ENCODE measurements at regions not wholly inside any gene's neighbourhood (a gene's known extent, or its start where the extent isn't known, plus 50 kb on each side); places are given as distances from the start of the nearest gene placed in this dataset.

DNA sequence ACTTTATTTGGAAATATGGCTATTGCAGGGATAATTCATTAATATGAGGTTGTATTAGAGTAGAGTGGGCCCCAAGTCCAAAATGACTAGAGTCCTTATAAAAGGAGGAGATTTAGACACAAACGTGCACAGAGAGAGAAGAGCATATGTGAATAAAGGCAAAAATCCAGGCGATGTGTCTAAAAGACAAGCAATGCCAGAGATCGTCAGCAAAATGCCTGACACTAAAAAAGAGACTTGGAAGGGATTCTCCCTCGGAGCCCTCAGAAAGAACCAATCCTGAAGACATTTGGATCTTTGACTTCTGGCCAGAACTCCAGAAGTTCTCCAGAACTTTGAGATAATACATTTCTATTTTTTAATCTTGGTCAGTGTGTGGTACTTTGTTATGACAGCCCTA, 472.1 kb downstream of the NLGN4X start:
- H3K4me3 ChIP-seq (ENCODE audit: low read depth, low read length) = no peak overlapping the region
- POLR2A ChIA-PET = no interaction called here
- no peak for DNase-seq (ENCODE audit: low read depth, low spot score)
- TF ChIP-seq, protein P1, sequence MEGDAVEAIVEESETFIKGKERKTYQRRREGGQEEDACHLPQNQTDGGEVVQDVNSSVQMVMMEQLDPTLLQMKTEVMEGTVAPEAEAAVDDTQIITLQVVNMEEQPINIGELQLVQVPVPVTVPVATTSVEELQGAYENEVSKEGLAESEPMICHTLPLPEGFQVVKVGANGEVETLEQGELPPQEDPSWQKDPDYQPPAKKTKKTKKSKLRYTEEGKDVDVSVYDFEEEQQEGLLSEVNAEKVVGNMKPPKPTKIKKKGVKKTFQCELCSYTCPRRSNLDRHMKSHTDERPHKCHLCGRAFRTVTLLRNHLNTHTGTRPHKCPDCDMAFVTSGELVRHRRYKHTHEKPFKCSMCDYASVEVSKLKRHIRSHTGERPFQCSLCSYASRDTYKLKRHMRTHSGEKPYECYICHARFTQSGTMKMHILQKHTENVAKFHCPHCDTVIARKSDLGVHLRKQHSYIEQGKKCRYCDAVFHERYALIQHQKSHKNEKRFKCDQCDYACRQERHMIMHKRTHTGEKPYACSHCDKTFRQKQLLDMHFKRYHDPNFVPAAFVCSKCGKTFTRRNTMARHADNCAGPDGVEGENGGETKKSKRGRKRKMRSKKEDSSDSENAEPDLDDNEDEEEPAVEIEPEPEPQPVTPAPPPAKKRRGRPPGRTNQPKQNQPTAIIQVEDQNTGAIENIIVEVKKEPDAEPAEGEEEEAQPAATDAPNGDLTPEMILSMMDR (IDR thresholded peaks at IDR 0.05; ENCODE audit: insufficient read depth, low read length, missing control alignments) = no peak
- CTCF ChIA-PET = no interaction called here

DNA sequence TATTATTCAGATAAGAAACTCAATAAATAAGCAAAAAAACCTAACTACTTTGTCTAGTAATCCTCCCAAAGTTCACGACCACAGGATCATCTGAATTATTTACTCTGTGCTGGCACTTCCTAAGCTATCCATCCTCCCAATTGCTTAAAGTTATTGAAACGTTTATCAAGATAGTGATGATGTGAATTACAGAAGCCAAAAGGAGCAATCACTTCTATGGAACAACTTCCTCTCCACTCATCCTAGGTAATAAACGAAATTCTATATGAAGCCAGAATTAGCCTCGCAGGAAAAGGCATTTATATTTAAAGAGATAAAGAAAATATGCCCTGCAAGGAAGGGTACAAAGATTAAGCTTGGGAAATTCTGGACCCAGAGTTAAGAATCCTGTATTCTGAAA, 475.4 kb downstream of the NLGN4X start:
- CTCF ChIA-PET = no interaction called here
- POLR2A ChIA-PET = no interaction called here

DNA sequence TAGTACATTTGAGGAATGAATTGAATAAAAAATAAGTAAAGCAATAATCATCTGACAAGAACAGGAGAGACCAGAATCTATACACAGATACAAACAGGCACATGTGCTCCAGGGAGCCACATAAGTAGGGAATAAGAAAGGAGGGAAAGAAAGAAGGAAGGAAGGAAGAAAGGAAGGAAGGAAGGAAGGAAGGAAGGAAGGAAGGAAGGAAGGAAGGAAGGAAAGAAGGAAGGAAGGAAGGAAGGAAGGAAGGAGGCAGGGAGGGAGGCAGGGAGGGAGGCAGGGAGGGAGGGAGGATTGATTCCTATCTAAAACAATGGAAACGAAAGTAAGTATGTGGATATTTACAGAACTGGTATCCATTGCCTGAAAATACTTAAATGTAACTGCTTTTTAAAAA, 475.8 kb downstream of the NLGN4X start:
- TF ChIP-seq, protein P1 (IDR thresholded peaks at IDR 0.05; ENCODE audit: insufficient read depth, low read length, missing control alignments) = no peak
- CTCF ChIA-PET = no interaction called here
- POLR2A ChIA-PET = no interaction called here
- no peak for DNase-seq (ENCODE audit: low read depth, low spot score)
- H3K4me3 ChIP-seq (ENCODE audit: low read depth, low read length) = no peak overlapping the region

More for the DNA sequence above, 475.4 kb downstream of the NLGN4X start:
- DNase-seq (ENCODE audit: low read depth, low spot score) = no peak
- TF ChIP-seq, protein P1 (IDR thresholded peaks at IDR 0.05; ENCODE audit: insufficient read depth, low read length, missing control alignments) = no peak
- H3K4me3 ChIP-seq (ENCODE audit: low read depth, low read length) = no peak overlapping the region

DNA sequence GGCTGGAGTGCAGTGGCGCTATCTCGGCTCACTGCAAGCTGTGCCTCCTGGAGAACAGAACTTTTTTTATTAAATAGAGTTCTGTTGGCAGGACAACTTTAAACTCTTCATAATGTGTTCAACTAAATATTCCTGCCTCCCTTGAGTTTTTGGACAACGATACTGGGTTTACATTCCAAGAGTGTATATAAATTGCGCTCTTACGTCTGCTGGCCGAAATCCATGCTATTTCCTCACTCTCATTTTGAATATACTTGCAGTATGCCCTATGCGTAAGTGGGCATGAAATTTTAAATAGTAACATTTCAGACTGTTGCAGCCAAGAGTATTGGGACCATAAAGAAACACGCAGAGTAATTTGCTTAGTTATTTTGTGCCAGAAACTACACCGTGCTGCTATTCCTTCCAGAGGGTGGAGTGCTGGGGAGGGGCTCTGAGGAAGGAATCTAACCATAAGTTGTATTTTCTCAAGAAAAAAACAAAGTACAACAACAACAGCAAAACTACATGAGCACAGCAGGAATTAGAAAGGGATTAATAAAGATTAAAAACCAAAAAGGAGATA, 480.0 kb downstream of the NLGN4X start:
- CTCF ChIA-PET = no interaction called here
- DNase-seq (ENCODE audit: low read depth, low spot score) = no peak
- H3K4me3 ChIP-seq (ENCODE audit: low read depth, low read length) = no peak overlapping the region
- TF ChIP-seq, protein P1 (IDR thresholded peaks at IDR 0.05; ENCODE audit: insufficient read depth, low read length, missing control alignments) = no peak
- POLR2A ChIA-PET = no interaction called here

DNA sequence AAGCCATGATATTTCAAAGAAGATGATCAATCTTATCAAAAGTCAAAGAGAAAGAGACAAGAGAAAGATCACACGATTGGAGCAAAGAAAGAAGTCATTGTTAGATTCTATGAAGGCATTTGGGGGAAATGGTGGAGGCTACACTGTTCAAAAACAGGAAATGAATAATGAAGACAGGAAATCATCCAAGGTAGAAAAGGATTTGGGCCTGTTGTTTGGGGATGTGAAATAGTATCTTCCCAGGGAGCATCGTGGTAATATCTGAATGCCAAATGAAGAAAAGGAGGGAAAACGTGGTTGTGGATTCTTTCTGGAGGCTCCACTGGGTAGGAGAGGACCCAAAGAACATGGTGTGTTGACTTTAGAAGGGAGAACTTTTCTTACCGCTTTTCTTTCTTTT, 482.4 kb downstream of the NLGN4X start:
- no peak for DNase-seq (ENCODE audit: low read depth, low spot score)
- ChIA-PET CTCF (no interaction called here), POLR2A (no interaction called here)
- H3K4me3 ChIP-seq (ENCODE audit: low read depth, low read length) = no peak overlapping the region
- TF ChIP-seq, protein P1 (IDR thresholded peaks at IDR 0.05; ENCODE audit: insufficient read depth, low read length, missing control alignments) = no peak

DNA sequence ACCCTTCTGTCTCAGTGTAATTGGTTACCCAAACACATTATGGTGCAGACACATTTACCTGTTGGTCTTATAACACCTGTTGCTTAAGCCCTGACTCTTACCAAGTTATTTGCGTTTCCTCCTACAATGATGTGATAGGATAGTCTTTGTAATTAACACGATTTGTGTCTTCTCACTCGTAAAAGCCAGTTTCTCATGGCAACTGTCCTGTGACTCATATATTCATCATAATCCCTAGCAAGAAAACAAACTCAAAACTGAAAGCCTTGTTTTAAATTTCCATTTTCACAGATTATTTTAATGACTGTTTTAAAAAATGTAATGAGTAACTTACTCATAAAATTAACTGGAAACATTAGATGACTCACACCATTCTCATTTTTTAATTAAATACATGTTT, 495.2 kb downstream of the NLGN4X start:
- POLR2A ChIA-PET = no interaction called here

More for the DNA sequence above, 495.2 kb downstream of the NLGN4X start:
- CTCF ChIA-PET = no interaction called here
- TF ChIP-seq, protein P1 (IDR thresholded peaks at IDR 0.05; ENCODE audit: insufficient read depth, low read length, missing control alignments) = no peak
- H3K4me3 ChIP-seq (ENCODE audit: low read depth, low read length) = no peak overlapping the region
- no peak for DNase-seq (ENCODE audit: low read depth, low spot score)

Data from AG04449 (cell line).